GM23338 (cell line): ENCODE measurements at regions not wholly inside any gene's neighbourhood (a gene's known extent, or its start where the extent isn't known, plus 50 kb on each side); places are given as distances from the start of the nearest gene placed in this dataset.

Source experiments
- ATAC-seq: fragments of 200-7000 bp; cut with Tn5 transposase; 3 replicates; pipeline ENCODE4 v1.9.1; 2020
- DNase-seq: peaks from one replicate; pipeline ENCODE4 v3.0.0-alpha.2; 2015; ENCODE audit warnings: low spot score
- H2AFZ ChIP-seq: fragments of 200-600 bp; sonication (generic); 2 replicates; pipeline ENCODE4 v1.8.0; 2016; ENCODE audit warnings: antibody characterized with exemption, mild to moderate bottlenecking, moderate library complexity
- H3F3A ChIP-seq: fragments of 200-600 bp; sonication (generic); replicated peaks from 2 replicates; pipeline ENCODE4 v1.8.0; 2017; ENCODE audit warnings: antibody characterized with exemption, mixed run types, low read depth
- H3K27ac ChIP-seq: fragments of 200-600 bp; sonication (generic); 2 replicates; pipeline ENCODE4 v1.6.1; 2016; ENCODE audit warnings: low read depth
- H3K27me3 ChIP-seq: fragments of 200-600 bp; sonication (generic); 2 replicates; pipeline ENCODE4 v1.8.0; 2016; ENCODE audit warnings: mild to moderate bottlenecking, mixed run types, moderate library complexity; ENCODE audit not compliant: insufficient read depth
- H3K36me3 ChIP-seq: fragments of 200-600 bp; sonication (generic); 2 replicates; pipeline ENCODE4 v1.8.0; 2016; ENCODE audit warnings: mild to moderate bottlenecking; ENCODE audit not compliant: insufficient read depth
- H3K4me1 ChIP-seq: fragments of 200-600 bp; sonication (generic); 2 replicates; pipeline ENCODE4 v1.8.0; 2016; ENCODE audit warnings: mild to moderate bottlenecking, moderate library complexity; ENCODE audit not compliant: insufficient read depth
- H3K4me2 ChIP-seq: fragments of 200-600 bp; sonication (generic); 2 replicates; pipeline ENCODE4 v1.7.1; 2017; ENCODE audit warnings: mixed run types
- H3K4me3 ChIP-seq: fragments of 200-600 bp; sonication (generic); 2 replicates; pipeline ENCODE4 v1.6.1; 2016; ENCODE audit warnings: mixed run types
- H3K79me2 ChIP-seq: fragments of 200-600 bp; sonication (generic); replicated peaks from 2 replicates; pipeline ENCODE4 v1.8.0; 2017; ENCODE audit warnings: mild to moderate bottlenecking; ENCODE audit not compliant: insufficient read depth
- H3K9me2 ChIP-seq: fragments of 200-600 bp; sonication (generic); 2 replicates; pipeline ENCODE4 v1.8.0; 2017; ENCODE audit not compliant: insufficient read depth
- H4K20me1 ChIP-seq: fragments of 200-600 bp; sonication (generic); replicated peaks from 2 replicates; pipeline ENCODE4 v1.8.0; 2017; ENCODE audit warnings: mild to moderate bottlenecking; ENCODE audit not compliant: insufficient read depth
- H3K27ac Mint-ChIP-seq: 2 replicates; pipeline ENCODE4 v1.8.0; 2020; ENCODE audit warnings: inconsistent platforms, mild to moderate bottlenecking, moderate library complexity, mixed read lengths
- H3K27me3 Mint-ChIP-seq: 3 replicates; pipeline ENCODE4 v1.8.0; 2022; ENCODE audit warnings: low read depth, mild to moderate bottlenecking, moderate library complexity, mixed read lengths, inconsistent platforms; ENCODE audit not compliant: insufficient read depth, poor library complexity
- H3K36me3 Mint-ChIP-seq: 3 replicates; pipeline ENCODE4 v1.8.0; 2021; ENCODE audit warnings: low read depth, mild to moderate bottlenecking, inconsistent platforms, moderate library complexity, mixed read lengths
- H3K4me1 Mint-ChIP-seq: 3 replicates; pipeline ENCODE4 v1.8.0; 2020; ENCODE audit warnings: mild to moderate bottlenecking, inconsistent platforms, mixed read lengths
- H3K4me3 Mint-ChIP-seq: 3 replicates; pipeline ENCODE4 v1.8.0; 2021; ENCODE audit warnings: moderate library complexity, mild to moderate bottlenecking, inconsistent platforms, mixed read lengths
- H3K9me3 Mint-ChIP-seq: 3 replicates; pipeline ENCODE4 v1.8.0; 2020; ENCODE audit warnings: moderate library complexity, mild to moderate bottlenecking, inconsistent platforms, mixed read lengths
- CREB1 ChIP-seq: fragments of 250-450 bp; sonication (Bioruptor Pico); IDR thresholded peaks from 2 replicates; pipeline ENCODE4 v1.5.0; 2020; ENCODE audit warnings: low read depth, mild to moderate bottlenecking, moderate library complexity
- EZH2phosphoT487 ChIP-seq: fragments of 200-600 bp; sonication (generic); IDR thresholded peaks from one replicate; pipeline ENCODE4 v1.8.1; 2018; ENCODE audit warnings: antibody characterized with exemption; ENCODE audit not compliant: unreplicated experiment
- JUNB ChIP-seq: IDR thresholded peaks from one replicate; pipeline ENCODE4 v1.6.1; 2016; ENCODE audit warnings: antibody characterized with exemption; ENCODE audit not compliant: unreplicated experiment
- NANOG ChIP-seq: IDR thresholded peaks from 2 replicates; pipeline ENCODE4 v1.6.1; 2016; ENCODE audit warnings: antibody characterized with exemption, borderline replicate concordance
- POLR2AphosphoS5 ChIP-seq: IDR thresholded peaks from 2 replicates; pipeline ENCODE4 v1.6.1; 2016; ENCODE audit warnings: antibody characterized with exemption, low read depth
- STAT1 ChIP-seq: IDR thresholded peaks from one replicate; pipeline ENCODE4 v1.6.1; 2016; ENCODE audit warnings: antibody characterized with exemption; ENCODE audit not compliant: unreplicated experiment
- TF ChIP-seq, protein P1 (sequence below): fragments of 250-450 bp; sonication (Bioruptor Pico); IDR thresholded peaks from 2 replicates; pipeline ENCODE4 v1.5.0; 2020; ENCODE audit warnings: mild to moderate bottlenecking, moderate library complexity
- TF ChIP-seq, protein P2 (sequence below), 2 experiments: fragments of 200-600 bp in 1 of 2; sonication (generic) in 1 of 2; conservative IDR thresholded peaks; 2 replicates each; pipeline versions ENCODE4 v1.5.1 to v1.6.1; 2016 to 2017; ENCODE audit warnings: antibody characterized with exemption in 2 of 2, low read depth in 2 of 2, mild to moderate bottlenecking in 2 of 2, moderate library complexity in 1 of 2

DNA sequence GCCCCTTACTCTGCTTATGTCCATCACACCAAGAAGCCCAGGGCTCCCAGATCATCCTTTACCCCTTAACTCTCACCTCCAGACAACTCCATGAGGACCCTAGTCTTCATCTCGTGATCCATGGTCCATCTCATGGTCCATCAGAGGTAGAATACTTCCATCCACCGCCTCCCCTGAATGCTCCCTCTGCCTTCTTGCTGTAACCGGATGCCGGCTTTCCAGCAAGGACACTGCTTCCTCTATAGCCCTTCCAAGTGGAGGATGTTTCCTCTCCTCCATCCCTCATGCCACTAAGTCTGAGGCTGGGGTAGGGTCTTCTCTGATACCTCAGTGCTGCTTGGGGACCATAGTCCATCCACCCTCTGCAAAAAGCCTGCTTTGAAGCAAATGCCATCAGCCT, 118.6 kb upstream of the SIX2 start:
- no peak overlapping the region for H3K27ac Mint-ChIP-seq
- H3K27ac ChIP-seq, result no peak overlapping the region
- no peak overlapping the region for H3K4me3 Mint-ChIP-seq
- no peaks in the 10 kb centered on the region for H3K27me3 Mint-ChIP-seq
- no peaks in the 10 kb centered on the region for H3K36me3 Mint-ChIP-seq
- no peaks in the 10 kb centered on the region for H4K20me1 ChIP-seq
- no peaks in the 10 kb centered on the region for H3K9me3 Mint-ChIP-seq
- H3K4me2 ChIP-seq, result no peak overlapping the region
- H3K4me3 ChIP-seq, result no peak overlapping the region
- no peaks in the 10 kb centered on the region for H3K4me1 Mint-ChIP-seq
- H2AFZ ChIP-seq, result no peak overlapping the region
- no peak for DNase-seq
- no peaks in the 10 kb centered on the region for H3K79me2 ChIP-seq
- H3F3A ChIP-seq, result no peaks in the 10 kb centered on the region
- H3K36me3 ChIP-seq, result no peaks in the 10 kb centered on the region
- TF ChIP-seq JUNB, result no peak
- TF ChIP-seq EZH2phosphoT487, result no peak
- TF ChIP-seq NANOG, result no peak
- no peak for TF ChIP-seq STAT1
- no peak for TF ChIP-seq CREB1 (CRISPR knock-in tag)
- TF ChIP-seq, protein P1, sequence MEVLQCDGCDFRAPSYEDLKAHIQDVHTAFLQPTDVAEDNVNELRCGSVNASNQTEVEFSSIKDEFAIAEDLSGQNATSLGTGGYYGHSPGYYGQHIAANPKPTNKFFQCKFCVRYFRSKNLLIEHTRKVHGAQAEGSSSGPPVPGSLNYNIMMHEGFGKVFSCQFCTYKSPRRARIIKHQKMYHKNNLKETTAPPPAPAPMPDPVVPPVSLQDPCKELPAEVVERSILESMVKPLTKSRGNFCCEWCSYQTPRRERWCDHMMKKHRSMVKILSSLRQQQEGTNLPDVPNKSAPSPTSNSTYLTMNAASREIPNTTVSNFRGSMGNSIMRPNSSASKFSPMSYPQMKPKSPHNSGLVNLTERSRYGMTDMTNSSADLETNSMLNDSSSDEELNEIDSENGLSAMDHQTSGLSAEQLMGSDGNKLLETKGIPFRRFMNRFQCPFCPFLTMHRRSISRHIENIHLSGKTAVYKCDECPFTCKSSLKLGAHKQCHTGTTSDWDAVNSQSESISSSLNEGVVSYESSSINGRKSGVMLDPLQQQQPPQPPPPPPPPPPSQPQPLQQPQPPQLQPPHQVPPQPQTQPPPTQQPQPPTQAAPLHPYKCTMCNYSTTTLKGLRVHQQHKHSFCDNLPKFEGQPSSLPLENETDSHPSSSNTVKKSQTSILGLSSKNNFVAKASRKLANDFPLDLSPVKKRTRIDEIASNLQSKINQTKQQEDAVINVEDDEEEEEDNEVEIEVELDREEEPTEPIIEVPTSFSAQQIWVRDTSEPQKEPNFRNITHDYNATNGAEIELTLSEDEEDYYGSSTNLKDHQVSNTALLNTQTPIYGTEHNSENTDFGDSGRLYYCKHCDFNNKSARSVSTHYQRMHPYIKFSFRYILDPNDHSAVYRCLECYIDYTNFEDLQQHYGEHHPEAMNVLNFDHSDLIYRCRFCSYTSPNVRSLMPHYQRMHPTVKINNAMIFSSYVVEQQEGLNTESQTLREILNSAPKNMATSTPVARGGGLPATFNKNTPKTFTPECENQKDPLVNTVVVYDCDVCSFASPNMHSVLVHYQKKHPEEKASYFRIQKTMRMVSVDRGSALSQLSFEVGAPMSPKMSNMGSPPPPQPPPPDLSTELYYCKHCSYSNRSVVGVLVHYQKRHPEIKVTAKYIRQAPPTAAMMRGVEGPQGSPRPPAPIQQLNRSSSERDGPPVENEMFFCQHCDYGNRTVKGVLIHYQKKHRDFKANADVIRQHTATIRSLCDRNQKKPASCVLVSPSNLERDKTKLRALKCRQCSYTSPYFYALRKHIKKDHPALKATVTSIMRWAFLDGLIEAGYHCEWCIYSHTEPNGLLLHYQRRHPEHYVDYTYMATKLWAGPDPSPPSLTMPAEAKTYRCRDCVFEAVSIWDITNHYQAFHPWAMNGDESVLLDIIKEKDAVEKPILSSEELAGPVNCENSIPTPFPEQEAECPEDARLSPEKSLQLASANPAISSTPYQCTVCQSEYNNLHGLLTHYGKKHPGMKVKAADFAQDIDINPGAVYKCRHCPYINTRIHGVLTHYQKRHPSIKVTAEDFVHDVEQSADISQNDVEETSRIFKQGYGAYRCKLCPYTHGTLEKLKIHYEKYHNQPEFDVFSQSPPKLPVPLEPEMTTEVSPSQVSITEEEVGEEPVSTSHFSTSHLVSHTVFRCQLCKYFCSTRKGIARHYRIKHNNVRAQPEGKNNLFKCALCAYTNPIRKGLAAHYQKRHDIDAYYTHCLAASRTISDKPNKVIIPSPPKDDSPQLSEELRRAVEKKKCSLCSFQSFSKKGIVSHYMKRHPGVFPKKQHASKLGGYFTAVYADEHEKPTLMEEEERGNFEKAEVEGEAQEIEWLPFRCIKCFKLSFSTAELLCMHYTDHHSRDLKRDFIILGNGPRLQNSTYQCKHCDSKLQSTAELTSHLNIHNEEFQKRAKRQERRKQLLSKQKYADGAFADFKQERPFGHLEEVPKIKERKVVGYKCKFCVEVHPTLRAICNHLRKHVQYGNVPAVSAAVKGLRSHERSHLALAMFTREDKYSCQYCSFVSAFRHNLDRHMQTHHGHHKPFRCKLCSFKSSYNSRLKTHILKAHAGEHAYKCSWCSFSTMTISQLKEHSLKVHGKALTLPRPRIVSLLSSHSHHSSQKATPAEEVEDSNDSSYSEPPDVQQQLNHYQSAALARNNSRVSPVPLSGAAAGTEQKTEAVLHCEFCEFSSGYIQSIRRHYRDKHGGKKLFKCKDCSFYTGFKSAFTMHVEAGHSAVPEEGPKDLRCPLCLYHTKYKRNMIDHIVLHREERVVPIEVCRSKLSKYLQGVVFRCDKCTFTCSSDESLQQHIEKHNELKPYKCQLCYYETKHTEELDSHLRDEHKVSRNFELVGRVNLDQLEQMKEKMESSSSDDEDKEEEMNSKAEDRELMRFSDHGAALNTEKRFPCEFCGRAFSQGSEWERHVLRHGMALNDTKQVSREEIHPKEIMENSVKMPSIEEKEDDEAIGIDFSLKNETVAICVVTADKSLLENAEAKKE (CRISPR knock-in tag), result no peak
- H3K9me2 ChIP-seq, result peaks cover 3% of the 10 kb centered on the region
- H3K4me1 ChIP-seq, result no peaks in the 10 kb centered on the region
- ATAC-seq, result no peak
- H3K27me3 ChIP-seq, result no peaks in the 10 kb centered on the region

DNA sequence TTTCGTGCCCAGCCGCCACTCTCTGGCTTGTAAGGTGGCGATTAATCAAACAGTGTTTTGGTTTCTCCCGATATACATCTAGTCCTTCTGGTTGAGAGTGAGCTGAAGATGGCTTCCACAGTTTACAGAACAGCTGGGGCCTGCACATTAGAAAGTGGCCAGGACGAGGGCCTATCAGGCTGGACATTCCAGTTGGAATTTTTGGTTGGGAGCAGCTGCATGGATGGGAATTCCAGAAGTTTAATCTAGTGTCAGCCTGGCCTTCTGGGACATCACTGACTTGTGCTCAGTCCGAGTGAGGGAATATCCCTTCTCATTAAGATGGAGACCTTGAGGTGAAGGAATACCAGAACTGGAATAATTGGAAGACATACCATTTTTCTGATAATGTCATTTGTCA, 118.1 kb upstream of the SIX2 start:
- Histone ChIP-seq H3K4me1 (no peaks in the 10 kb centered on the region), H3K27me3 (no peaks in the 10 kb centered on the region), H3K36me3 (no peaks in the 10 kb centered on the region), H3K4me3 (no peak overlapping the region), H2AFZ (no peak overlapping the region), H3F3A (no peaks in the 10 kb centered on the region), H3K9me2 (peaks cover 3% of the 10 kb centered on the region), H4K20me1 (no peaks in the 10 kb centered on the region), H3K27ac (no peak overlapping the region), H3K79me2 (no peaks in the 10 kb centered on the region), H3K4me2 (no peak overlapping the region)
- DNase-seq (no peak), ATAC-seq (no peak)
- no peak overlapping the region for H3K27ac Mint-ChIP-seq
- H3K36me3 Mint-ChIP-seq, result no peaks in the 10 kb centered on the region
- H3K4me1 Mint-ChIP-seq, result no peaks in the 10 kb centered on the region
- no peaks in the 10 kb centered on the region for H3K9me3 Mint-ChIP-seq
- H3K27me3 Mint-ChIP-seq, result no peaks in the 10 kb centered on the region
- no peak overlapping the region for H3K4me3 Mint-ChIP-seq
- TF ChIP-seq POLR2AphosphoS5, result no peak
- TF ChIP-seq, protein P2, sequence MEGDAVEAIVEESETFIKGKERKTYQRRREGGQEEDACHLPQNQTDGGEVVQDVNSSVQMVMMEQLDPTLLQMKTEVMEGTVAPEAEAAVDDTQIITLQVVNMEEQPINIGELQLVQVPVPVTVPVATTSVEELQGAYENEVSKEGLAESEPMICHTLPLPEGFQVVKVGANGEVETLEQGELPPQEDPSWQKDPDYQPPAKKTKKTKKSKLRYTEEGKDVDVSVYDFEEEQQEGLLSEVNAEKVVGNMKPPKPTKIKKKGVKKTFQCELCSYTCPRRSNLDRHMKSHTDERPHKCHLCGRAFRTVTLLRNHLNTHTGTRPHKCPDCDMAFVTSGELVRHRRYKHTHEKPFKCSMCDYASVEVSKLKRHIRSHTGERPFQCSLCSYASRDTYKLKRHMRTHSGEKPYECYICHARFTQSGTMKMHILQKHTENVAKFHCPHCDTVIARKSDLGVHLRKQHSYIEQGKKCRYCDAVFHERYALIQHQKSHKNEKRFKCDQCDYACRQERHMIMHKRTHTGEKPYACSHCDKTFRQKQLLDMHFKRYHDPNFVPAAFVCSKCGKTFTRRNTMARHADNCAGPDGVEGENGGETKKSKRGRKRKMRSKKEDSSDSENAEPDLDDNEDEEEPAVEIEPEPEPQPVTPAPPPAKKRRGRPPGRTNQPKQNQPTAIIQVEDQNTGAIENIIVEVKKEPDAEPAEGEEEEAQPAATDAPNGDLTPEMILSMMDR (conservative IDR thresholded peaks at IDR 0.05; ENCODE audit: low read depth in 2 of 2), result no peak
- no peak for TF ChIP-seq EZH2phosphoT487
